ENCODE measurements at regions not wholly inside any gene's neighbourhood (a gene's known extent, or its start where the extent isn't known, plus 50 kb on each side); places are given as distances from the start of the nearest gene placed in this dataset.
A peak's percentile ranks its signal among the peaks of the same experiment; 100 is the strongest.

DNA sequence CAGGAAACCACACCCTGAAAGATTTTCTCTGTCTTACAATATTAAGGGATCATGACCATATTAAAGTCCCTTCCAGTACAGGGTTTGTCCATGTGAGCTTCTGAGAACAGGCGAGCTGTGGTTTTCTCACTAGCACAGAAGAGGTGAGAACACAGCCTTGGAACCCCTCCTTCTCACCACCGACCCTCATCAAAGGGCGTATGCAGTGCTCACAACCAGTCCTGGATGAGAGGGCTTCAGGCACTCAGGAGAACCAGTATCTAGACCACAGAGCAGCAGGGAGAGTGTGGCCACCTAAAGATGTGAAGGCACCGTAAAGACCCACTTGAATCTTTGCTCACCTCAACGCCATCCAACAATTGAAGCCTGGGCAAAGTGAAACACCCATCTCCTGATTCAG is 397.0 kb downstream of the ETS1 start:
- no peak for DNase-seq (ENCODE audit: low read depth)

GRCh38 chr11:128189823-128190222 is 397.5 kb downstream of the ETS1 start:
- DNase-seq (ENCODE audit: low read depth) = no peak

GRCh38 chr11:128188346-128189004 is 398.9 kb downstream of the ETS1 start:
- no peak for DNase-seq (ENCODE audit: low read depth)

- DNase-seq (ENCODE audit: low read depth) = no peak
These were observed 399.5 kb downstream of the ETS1 start for GRCh38 chr11:128187835-128188234.

DNA sequence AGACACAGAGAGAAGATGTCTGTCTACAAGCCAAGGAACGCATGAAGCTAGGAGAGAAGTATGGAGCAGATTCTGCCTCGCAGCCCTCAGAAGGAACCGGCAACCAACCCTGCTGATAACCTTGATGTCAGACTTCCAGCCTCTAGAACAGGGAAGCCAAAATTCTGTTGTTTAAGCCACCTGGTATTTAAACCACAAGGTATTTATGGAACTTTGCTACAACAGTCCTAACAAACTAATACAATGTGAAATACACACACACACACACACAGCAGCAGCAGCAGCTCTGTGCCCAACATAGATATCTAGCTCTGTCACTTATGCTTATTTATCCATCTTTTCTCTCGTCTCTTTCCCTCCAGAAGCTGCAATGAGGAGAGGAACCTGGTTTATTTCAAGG is 400.0 kb downstream of the ETS1 start:
- DNase-seq (ENCODE audit: low read depth) = no peak

DNA sequence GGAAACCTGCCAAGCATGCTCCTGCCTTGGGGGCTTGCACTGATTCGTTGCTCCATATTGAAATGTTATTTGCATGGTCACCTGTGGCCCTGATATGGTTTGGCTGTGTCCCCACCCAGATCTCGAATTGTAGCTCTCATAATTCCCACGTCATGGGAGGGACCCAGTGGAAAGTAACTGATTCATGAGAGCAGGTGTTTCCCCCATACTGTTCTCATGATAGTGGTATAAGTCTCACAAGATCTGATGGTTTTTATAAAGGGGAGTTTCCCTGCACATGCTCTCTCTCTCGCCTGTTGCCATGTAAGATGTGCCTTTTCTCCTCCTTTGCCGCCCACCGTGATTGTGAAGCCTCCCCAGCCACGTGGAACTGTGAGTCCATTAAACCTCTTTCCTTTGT is 402.4 kb downstream of the ETS1 start:
- no peak for DNase-seq (ENCODE audit: low read depth)

- no peak for DNase-seq (ENCODE audit: low read depth)
These were observed 404.5 kb downstream of the ETS1 start for GRCh38 chr11:128182844-128183243.

- no peak for DNase-seq (ENCODE audit: low read depth)
These were observed 405.4 kb downstream of the ETS1 start for GRCh38 chr11:128181984-128182383.

DNA sequence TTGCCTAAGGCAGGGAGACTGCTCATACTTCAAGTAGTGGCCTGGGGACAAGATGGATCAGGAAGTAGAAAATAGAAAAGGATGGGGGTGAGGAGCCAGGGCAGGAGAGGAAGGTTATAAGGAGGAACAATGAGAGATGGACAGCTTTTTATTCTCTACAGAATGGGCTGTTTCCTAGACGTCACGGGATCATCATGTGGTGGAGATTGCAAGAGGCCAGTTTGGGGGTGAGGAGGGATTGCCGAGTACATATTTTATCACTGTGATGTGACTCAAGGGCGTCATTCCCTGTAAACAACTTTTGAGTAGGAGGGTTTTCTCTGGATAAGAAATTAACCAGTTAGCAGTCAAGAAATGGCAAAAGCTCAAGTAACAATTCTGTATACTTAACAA is 406.3 kb downstream of the ETS1 start:
- DNase-seq (ENCODE audit: low read depth) = no peak

DNA sequence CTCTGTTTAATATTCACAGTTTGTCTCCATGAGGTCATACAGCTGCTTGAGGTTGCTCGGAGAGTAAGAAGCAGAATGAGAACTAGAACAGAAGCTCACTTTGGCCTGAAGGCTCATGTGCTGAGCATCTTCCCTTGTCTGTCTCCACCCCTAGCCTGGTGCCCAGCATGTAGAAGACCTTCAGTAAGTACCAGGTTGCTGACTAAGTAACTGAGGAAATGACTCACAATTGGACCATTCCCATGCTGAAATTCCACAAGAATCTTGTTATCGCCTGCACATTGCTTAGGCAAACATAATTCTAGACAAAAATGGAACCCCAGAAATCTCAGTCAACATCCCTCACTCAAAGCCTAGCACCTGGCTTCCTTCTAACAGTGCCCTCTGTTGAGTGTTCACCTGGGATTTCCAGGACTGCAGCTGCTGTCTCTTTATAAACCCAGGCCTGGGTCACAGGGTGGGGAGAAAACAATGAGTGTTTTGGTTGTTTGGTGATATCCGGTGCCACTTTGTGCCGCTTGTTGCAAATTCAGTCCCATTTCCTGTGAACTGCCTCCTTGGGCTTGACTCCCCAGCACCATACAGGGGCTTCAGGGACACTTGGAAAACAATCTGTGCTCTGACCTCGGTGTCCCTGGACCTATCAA is 406.8 kb downstream of the ETS1 start:
- no peak for DNase-seq (ENCODE audit: low read depth)

- no peak for DNase-seq (ENCODE audit: low read depth)
These were observed 407.8 kb downstream of the ETS1 start for GRCh38 chr11:128179512-128179911.

- DNase-seq (ENCODE audit: low read depth) = no peak
These were observed 408.3 kb downstream of the ETS1 start for GRCh38 chr11:128179039-128179438.

DNA sequence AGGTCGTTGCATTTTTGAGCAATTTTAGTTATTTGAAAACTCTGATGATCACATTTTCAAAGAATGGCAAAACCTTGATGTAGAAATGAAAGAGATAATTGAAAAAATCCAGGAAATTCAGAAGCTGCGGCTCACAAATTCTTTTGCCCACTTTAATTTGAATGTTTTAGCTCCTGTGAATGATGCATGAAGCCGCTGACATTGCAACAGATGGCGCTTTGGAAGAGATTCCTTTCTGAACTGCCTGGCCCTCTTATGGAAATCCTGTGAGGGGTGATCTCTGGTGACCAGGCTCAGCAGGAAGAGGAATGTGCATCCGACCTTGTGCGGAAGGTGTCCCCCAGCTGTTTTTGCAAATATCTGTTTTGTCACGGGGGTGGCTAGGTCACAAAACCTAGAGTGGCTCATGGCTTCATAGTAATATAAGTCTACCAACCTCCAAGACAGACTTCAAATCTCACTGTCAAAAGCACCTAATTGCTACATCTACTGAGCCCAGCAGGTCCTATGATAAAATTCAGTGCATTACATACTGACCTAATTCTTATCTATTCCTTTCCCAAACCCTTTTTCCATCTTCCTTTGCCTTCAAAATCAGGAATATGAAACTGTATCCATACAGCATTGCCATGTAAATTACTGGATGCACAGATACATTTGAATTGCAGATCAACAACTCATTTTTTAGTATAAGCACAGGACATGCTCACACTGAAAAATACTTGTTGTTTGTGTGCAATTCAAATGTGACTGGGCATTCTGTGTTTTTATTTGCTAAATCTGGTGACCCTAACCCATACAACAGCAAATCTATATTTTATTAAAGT is 412.7 kb downstream of the ETS1 start:
- DNase-seq (ENCODE audit: low read depth) = no peak

- DNase-seq (ENCODE audit: low read depth) = peak; percentile 83
These were observed 415.1 kb downstream of the ETS1 start for GRCh38 chr11:128172046-128172878.

DNA sequence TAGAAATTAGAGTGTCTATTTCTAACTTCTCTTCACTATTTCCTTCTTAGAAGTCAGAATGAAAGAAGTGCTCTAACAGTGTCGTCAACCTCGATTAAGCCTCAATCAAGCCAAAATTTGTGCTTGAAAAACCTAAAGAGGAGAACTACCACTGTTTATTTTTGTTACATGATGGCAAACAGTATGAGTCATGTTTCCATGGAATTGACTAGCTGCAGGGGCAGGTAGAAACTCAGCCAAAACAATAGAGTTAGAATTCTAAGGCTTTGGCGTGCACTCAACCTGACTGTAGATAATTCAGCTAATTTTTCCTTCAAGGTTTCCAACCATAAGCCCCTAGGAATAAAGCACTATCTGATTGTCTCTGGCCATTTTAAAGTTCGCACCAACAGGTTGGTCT is 415.9 kb downstream of the ETS1 start:
- DNase-seq (ENCODE audit: low read depth) = no peak

- no peak for DNase-seq (ENCODE audit: low read depth)
These were observed 421.8 kb downstream of the ETS1 start for GRCh38 chr11:128165572-128165971.

DNA sequence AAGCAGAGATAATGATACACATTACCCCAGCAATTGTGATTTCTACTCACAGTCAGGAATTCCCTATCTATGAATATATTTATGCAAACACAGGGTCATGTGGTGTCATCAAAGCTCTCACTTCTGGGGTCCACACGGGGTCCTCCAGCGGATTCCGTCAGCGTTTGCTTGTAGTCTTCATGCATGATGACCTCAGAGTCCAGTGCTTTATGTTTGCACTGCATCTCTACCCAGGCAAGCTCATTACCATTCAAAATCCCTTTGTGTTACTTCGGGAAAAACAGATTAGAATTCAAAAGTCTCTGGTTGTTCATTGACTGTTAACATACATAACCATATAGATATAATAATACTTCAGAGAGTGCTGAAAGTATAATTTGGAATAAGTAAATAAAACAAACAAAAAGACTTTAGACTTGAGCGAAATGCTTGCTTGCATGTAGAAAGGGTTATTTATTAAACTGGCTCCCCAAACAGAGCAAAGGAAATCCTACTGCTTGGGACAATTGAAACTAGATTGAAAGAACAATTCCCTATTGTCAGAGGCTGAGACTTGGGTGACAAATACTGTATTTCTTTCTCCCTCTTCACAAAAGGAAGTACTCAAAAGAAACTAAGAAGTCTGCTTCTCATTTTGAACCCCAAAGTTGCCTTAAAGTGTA is 423.1 kb downstream of the ETS1 start:
- DNase-seq (ENCODE audit: low read depth) = no peak

DNA sequence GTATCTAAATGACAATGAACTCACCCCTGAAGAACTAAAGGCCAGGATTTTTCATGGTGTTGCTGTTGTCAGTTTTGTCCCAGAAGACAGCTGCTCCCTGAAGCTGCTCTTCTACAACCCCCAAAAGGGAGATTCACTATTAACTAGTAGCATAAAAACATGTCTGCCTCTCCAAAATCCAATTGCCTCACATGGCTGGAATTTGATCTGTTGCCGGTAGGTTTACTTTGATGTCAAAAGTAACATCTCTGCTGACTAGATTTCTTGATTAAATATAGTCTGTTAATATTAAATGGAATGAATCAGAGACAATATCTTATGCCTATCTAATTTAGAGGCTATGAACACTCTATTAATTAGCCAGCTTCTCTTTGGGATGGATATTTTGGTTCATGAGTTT is 425.4 kb downstream of the ETS1 start:
- no peak for DNase-seq (ENCODE audit: low read depth)

- DNase-seq (ENCODE audit: low read depth) = no peak
These were observed 425.9 kb downstream of the ETS1 start for GRCh38 chr11:128161436-128161835.

DNA sequence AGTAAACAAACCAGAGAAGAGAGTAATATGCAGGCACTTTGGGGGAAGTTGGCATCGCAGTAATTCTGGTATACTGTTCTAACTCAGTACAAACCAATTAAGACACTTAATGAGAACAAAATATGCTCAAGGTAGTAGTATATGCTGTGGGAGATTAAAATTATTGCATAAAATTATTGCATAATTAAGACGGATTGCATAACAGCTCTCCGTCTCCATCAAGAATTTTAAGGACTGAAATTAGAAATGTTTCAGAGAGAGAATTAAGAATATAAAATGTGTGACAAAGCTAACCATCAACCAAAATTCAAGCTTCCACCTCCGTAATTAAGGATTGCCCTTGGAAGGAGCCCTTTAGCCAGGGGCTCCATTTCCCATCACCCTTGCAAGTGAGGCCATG is 428.5 kb downstream of the ETS1 start:
- no peak for DNase-seq (ENCODE audit: low read depth)

DNA sequence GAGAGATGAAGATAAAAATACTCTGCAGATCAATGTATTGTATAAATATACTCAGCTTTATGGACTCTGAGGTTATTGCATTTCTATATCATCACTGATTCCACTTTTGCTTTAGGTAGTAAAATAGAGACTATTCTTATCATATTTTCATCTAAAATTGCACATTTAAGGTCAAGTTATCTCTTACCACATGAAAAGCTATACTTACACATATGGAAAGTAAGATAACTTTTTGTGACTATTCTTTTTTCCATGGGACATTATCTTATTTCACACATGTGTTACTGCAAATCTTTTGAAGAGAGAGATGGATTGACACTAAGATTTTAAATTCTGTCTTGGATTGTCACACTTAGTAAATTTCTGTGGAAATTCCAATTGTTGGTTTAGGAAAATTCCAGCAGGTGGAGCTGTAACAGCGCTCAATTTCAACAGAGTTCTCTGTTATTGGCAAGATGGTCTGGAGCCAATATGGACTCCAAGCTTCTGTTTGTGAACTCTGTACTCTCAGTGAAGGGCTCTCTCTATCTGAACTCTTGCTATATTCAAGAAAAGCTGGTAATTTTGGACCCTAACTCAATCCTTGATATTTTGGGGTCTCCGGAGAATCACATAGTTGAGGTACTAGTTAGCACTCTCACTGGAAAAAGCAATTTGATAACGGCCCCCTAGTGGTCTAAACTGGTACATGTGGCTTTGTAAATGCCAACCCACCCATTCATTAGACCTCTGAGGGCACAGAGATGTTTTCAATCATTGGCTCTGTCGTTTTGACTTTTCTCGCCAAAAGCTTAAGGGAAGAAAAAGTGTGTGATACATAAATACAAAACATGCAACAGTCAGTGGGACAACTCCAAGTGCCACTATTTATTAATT is 429.7 kb downstream of the ETS1 start:
- no peak for DNase-seq (ENCODE audit: low read depth)

Data from stimulated activated CD8-positive, alpha-beta memory T cell treated with anti-CD3 and anti-CD28 coated beads, Interleukin-7, amount 100 ng/mL, for 24 hours (primary cell).